NCI-H748 (cell line): ENCODE measurements at regions not wholly inside any gene's neighbourhood (a gene's known extent, or its start where the extent isn't known, plus 50 kb on each side); places are given as distances from the start of the nearest gene placed in this dataset.
A peak's percentile ranks its signal among the peaks of the same experiment; 100 is the strongest.
"Not testable (repeated sequence)": the region's sequence is repeated elsewhere in the genome, so short reads cannot be mapped to it uniquely, and the experiment has no call there.

Experiments used
- DNase-seq: peaks from one replicate; lab custom pipeline; 2025; ENCODE audit not compliant: unreplicated experiment; lab: John Stamatoyannopoulos, UW

DNA sequence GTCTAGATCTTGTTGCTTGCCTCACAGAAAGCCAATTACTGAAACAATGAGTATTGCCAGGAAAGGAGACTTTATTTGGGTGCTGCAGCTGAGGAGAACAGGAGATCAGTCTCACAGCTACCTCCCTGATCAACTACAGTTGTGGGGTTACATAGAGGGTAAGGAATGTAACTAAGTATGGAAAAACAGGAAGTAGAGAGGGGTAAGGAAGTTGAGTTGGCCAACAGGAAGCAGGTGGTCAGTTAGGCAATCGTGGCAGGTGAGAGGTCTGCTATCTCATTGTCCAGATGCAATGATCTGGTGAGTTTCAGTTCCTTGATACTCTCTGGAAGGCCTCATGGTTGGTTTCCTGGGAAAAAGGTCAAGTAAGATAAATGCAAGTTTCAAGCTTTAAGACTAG, 333.1 kb upstream of the GOT2 start:
- no peak for DNase-seq

DNA sequence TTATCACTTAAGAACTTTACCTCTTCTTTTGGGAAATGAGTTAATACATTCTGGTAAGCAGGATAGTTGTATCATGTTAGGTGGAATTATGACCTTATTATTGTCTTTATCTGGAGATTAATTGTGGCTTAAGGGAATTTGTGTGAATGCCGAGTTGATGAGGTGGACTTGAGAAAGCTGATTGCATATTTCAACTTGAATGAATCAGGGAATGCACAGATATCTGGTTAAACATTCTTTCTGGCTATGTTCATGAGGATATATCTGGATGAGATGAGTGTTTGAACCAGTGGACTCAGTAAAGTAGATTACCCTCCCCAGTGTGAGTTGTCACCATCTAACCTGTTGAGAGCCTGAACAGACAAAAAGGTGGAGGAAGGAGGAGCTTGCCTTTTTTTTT, 326.1 kb upstream of the GOT2 start:
- no peak for DNase-seq

DNA sequence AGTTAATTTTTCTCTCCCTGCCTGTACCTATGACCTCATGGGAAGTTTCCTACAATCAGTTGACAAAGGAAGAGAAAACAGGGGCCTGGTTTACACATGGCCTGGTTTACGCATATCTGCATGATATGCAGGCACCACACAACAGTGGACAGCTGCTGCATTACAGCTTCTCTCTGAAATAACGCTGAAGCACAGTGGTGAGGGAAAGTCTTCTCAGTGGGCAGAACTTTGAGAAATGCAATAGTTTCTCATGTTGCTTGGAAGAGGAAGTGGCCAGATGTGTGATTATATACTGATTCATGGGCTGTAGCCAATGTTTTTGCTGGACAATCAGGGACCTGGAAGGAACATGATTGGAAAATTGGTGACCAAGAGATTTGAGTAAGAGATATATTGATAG, 324.1 kb upstream of the GOT2 start:
- no peak for DNase-seq

DNA sequence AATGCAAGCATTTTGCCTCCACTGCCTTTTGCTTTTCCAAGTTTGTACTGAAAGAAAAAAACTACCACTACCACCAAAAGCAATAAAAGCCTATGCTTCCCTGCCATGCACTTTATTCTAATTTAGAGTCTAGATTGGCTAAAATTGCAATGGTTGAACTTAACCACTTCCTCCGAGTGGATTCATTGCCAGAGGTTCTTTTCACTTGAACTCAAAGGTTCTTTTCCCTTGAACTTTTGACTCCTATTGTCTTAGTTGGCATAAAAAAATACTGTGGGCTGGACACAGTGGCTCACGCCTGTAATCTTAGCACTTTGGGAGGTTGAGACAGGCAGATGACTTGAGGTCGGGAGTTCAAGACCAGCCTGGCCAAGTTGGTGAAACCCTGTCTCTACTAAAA, 319.8 kb upstream of the GOT2 start:
- DNase-seq: no peak

DNA sequence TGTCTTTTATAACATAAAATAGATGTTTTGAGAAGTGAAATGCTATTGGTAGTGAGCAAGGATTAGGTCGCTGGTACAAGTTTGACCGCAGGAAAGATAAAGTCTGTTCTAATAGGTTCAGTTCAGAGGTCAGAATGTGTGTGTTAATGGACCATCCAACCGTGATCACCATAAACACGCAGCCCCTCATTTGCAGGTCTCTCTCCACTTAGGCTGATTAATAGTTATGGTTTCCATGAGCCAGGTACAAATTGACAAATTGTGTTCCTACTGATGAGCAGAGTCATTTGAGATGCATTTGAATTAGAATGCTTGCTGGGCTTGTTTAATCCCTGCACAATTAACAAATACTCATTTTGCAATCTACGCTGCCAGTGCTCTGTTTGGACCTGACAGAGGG, 318.1 kb upstream of the GOT2 start:
- DNase-seq: no peak

DNA sequence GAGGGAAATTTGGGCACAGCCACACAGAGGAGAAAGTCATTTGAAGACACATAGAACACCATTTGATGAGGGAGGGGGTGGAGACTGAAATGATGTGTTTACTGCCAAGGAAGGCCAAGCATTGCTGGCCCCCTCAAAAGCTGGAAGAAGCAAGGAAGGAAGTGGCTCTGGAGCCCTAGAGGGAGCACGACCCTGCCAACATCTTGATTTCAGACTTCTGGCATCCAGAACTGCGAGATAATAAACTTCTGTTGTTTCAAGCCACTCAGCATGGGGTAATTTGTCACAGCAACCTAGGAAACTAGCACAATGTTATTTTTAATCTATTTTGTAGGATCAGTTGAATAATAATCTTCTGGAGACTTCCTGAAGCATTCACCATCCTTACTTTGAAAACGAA, 314.8 kb upstream of the GOT2 start:
- DNase-seq: no peak

DNA sequence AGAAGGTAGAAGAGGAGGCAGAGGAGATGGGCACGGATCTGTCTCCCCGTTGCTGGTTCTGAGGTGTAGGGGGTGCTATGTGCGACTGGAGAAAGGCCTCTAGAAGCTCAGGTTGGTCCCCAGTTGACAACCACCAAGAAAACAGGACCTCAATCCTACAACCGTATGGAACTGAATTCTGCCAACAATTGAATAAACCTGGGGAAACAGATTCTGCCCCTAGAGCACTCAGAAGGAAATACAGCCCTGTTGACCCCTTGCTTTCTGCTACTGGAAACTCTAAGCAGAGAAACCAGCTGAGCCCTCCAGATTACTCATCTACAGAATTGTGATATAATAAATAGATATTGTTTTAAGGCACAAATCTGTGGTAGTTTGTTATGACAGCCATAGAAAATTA, 313.0 kb upstream of the GOT2 start:
- DNase-seq: no peak

DNA sequence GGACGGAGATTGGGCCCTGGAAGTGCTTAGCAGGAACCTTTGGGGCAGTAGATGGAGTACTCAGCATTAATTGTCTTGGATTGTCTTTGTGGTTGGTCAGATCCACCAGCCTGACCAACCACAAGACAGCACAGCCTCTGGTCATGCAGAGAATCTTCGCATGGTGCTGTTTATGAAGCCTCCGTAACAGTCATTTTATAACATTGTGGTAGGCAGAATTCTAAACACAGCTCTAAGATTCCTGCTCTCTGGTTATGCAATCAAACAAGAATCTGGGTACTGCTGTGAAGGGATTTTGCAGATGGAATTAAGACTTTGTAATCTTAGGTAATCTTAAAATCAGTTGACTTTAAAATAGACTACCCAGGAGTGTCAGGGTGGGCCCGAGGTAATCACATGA, 312.2 kb upstream of the GOT2 start:
- DNase-seq: no peak

DNA sequence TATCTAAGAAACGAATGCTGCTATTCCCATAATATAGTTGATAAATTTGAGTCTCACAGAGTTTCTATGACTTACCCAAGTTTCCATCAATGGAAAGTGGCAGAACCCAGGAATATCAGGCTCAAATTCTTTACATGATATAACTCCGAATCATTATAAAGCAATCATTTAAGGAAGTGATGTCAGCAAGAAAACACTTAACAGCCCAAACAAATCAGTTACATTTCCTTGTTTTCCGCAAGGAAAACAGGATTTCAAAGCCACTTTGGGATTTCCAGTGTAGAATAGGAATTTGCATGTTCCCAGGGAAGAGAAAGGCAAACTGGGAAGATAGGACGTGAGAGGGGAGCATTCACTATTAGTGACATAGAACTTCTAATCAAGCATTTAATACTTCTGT, 311.4 kb upstream of the GOT2 start:
- DNase-seq: no peak

DNA sequence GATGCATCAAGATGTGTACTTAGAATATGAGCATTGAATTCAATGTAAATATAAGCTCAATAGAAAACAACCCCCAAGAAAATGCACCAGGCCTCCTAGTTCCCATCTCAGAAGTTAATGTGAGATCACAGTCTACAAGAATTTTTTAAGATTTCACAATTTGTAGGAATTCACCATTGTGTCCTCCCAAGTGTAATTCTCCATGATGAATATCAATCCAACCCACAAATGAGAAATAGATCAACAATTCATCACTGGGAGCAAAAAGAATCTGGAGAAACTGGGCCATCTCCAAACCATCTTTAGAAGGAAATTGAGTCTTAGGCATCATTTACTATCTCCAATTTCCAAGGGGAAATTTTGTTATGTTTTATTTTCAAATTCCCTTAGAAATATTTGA, 310.5 kb upstream of the GOT2 start:
- DNase-seq: no peak

DNA sequence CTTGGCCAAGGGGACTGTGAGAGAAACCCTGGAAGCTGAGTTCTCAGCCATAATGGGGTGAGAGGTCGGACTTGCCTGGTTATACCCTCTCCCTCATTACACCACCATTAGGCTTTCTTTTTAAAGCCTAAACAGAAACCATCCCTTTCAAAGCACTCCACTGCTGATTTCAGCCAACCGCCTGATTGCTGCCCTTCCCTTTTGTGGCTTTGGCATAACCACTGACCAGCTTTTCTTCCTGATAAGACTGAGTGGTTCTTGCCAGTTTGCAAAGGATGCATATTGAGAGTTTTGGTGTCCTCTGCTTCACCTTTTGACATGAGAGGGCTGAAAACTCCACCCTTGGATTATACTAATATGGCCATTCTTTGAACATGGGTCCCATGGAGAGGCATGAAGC, 308.2 kb upstream of the GOT2 start:
- DNase-seq: no peak

DNA sequence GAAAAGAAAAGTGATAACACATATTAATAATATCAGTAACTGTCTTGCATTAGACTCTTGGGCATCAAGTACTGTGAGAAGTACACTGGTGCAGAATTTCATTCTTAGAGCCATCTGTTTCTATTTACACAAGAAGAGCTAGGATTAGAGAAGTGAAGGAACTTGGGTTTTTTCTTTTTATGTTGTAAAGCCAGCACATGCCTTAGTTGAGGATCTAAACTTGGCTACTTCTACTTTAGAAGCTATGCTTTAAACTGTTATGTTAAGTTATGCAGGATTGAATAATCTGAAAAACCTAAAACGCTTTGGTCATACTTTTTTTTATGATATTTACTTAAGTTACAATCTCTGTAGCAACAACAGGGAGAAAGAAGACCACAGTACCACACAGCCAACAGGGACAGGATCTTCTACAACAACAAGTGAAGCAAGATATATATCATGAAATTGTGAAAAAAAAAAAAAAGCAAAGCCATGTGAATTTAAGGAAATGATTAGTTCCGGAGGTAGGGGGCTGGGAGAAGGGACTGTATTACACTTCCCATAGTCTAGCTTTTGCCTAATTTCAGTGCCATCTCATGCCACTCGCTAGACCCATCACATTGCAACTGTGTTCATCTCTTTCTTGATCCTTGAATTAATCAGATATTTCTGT, 305.1 kb upstream of the GOT2 start:
- no peak for DNase-seq

DNA sequence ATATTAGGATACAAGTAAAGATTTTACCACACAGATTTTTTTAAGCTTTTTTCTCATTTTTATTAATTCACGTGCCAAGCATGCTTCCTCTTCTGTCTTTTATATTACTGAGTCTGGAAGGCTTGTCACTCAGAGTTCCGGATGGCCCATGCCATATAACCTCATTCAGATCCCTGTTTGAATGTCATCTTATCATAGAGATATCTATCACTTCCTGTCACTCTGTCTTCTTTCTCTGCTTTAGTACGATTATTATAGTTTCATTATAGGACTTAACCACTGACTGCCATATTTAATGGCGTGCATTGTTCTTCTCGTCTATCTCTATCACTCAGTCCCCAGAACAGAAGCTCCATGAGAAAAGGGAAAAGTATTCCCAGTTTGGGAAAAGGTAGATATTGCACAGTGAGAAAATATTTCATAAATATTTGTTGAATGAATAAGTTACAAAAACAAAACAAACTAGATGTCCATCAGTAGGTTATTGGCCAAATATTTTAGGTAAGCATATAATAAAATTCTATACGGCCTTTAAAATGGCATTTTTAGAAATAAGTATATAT, 296.9 kb upstream of the GOT2 start:
- DNase-seq: no peak

DNA sequence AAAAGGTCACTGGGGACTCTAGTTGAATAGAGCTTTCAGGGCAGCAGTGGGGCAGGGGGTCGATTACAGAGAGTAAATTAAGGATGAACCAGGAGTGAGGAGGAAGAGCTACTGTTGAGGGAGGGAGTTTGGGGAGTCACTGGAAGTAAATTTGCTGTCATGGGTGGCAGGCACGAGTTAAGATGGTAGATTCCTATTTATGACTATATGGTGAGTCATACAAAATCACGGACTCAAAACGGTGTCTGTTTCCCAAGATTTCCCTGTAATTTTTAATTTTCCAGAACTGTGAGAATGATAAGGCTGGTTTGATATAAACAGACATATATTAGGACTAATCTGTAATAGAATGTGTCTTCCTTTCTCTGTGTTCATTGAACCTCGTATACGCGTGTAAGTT, 287.6 kb upstream of the GOT2 start:
- DNase-seq: no peak

DNA sequence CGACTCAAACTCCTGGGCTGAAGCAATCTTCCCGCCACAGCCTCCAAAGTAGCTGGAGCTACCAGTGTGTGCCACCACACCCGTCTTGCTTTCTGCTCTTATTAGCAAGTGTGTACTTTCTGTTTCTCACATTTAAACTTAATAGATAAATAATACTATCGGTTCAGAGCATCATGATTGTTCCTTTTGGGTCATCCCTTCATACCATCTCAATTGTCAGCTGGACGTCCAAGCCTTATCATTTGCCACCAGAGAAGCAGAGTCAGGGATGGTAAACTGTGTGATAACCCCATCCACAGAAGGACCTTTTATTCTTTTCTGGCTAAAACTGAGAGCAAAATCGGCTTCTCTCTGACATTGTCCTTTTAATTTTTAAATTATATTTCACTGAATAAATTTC, 279.8 kb upstream of the GOT2 start:
- no peak for DNase-seq

DNA sequence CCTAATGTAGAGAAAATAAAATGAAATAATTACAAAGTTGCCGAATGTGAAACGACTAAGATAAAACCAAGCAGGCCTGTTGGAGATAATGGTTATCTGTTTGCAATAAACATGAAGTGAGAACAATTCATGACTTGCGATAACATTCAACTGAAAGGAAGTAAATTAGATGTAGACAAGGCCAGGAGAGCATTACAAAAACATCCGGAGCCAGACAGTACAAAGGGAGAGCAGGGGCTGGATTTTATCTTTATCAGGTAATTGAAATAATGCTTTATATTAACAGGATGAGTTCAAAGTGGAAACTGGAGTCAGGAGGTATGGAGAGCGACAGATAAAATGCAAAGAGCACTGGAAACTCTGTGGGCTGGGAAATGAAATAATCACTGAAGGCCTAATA, 265.6 kb upstream of the GOT2 start:
- DNase-seq: no peak

DNA sequence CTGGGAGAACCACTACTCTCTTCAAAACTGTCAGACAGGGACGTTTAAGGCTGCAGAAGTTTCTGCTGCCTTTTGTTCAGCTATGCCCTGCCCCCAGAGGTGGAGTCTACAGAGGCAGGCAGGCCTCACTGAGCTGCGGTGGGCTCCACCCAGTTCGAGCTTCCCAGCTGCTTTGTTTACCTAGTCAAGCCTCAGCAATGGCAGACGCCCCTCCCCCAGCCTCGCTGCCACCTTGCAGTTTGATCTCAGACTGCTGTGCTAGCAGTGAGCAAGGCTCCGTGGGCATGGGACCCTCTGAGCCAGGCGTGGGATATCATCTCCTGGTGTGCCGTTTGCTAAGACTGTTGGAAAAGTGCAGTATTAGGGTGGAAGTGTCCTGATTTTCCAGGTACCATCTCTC, 258.6 kb upstream of the GOT2 start:
- DNase-seq: not testable (repeated sequence)

DNA sequence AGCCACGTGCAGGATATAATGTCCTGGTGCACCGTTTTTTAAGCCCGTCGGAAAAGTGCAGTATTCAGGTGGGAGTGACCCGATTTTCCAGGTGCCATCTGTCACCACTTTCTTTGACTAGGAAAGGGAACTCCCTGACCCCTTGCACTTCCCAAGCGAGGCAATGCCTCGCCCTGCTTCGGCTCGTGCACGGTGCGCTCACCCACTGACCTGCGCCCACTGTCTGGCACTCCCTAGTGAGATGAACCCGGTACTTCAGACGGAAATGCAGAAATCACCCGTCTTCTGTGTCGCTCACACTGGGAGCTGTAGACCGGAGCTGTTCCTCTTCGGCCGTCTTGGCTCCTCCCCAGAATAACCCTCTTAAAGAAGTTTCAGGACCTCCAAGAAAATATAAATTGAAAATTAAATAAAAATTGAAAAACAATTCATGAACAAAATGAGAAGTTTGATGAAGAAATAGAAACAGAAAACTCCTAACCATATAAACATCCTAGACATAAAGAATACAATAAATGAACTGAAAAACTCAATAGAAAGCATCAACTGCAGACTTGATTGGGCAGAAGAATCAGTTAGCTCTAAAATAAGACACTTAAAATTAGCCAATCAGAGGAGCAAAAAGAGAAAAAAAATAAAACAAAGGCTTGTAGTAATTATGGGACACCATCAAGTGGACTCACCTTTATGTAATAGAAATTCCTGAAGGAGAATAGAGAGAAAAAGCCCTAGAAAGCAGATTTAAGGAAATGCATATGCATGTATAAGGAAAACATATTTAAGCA, 249.3 kb upstream of the GOT2 start:
- DNase-seq: not testable (repeated sequence)

DNA sequence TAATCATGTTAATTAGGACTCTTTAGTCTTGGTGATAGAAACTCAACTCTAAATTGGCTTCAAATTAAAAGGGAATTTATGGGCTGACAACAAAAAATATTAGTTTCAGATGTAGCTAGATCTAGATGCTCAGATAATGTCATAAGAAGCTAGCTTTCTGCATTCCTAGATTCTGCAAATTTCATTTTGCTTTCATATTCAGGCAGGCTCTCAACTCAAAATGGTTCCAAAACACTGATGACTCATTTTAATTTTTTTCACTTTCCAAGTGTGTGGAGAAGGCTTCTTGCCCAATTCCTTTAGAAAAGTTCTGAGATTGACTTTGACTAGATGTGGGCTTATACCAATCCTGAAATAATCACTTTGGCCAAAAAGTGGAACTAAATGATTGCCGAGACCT, 236.7 kb upstream of the GOT2 start:
- DNase-seq: no peak

DNA sequence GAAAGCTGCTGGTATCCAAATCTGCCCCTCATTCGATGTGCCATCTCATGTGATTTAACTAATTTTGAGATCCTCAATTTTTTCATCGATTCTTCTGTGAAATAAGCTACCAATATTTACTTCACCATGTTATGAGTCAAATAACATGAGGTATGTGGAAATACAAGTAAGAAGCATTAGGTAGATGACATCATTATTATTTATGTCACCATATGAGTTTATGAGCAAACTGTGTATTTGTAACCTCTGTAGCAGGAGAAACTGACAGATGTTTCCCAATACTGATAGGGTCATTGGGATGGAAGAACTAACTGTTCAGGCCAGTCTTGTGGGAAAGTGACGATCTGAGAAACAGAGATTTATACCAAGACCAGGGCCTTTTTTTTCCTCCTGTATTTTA, 229.4 kb upstream of the GOT2 start:
- DNase-seq: no peak

DNA sequence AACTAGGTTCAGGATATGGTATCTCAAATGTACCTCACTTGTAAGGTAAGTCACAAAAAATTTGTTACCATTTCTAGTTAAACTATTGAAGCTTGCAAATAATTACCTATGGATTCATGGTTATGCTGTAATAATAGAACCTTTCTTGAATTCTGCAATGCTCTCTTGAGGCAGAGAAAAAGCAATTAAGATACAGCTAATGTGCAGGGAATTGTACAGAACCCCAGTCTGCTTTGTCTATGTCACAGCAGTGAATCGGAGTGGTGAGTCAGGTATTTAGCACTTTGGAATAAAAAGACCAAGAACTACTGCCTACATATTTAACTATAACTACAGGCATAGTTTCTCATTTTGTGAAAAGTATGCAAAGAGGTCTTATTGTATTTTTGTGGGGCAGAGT, 228.7 kb upstream of the GOT2 start:
- DNase-seq: no peak

DNA sequence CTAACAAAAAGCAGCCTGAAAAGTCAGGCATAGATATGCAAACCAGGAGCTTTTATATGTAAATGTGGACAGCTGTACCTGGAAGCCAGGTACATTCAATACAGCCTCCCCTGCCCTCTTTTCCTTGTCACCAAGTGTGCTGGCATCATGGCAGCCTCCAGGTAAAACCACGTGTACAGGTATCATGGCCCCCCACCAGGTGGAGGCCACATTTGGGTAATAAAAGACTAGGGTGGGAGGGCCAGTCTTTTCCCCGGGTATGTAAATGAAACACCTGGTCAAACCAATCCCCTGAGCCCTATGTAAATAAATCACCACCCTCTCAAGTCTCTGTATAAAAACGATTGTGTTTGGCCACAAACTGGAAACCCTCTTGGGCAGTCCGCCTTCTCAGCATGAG, 226.4 kb upstream of the GOT2 start:
- peak; percentile 5 for DNase-seq

DNA sequence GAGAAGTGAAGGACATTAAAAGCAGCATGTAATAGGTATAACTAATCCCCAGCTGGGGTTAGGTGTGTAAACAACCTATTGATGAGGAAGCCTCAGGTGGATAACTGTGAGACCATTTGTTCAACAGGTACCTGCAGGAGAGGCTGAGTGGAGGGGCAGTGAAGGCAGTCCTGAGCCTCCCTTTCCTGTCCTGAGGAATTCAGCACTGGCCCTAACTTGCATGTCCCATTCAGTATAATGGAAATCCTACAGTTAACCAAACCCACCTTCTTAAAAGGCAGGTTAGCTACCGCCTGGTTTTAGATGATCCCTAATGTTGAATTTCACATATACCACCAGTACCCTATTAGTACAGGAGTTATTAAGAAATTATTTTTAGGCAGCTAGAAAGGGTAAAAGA, 225.9 kb upstream of the GOT2 start:
- no peak for DNase-seq
